Stimulated activated effector memory CD8-positive, alpha-beta T cell treated with anti-CD3 and anti-CD28 coated beads, Interleukin-12 subunit alpha, Interleukin-12 subunit beta, amount 100 ng/mL, for 72 hours (primary cell): ENCODE measurements at regions not wholly inside any gene's neighbourhood (a gene's known extent, or its start where the extent isn't known, plus 50 kb on each side); places are given as distances from the start of the nearest gene placed in this dataset.

ENCODE experiments used
- ATAC-seq: fragments of 150-1000 bp; cut with Tn5 transposase; 2 replicates; pipeline ENCODE4 v1.10.0; 2021
- DNase-seq, 2 donors: peaks; one replicate each; pipeline ENCODE4 v3.0.0; 2021 to 2022; ENCODE audit warnings: low spot score in 2 of 2
- H3K27ac Mint-ChIP-seq: one replicate; pipeline ENCODE4 v1.8.0; 2022; ENCODE audit warnings: mild to moderate bottlenecking, mixed read lengths
- H3K36me3 Mint-ChIP-seq: one replicate; pipeline ENCODE4 v1.8.0; 2022; ENCODE audit warnings: mild to moderate bottlenecking, mixed read lengths
- H3K4me1 Mint-ChIP-seq: one replicate; pipeline ENCODE4 v1.8.0; 2022; ENCODE audit warnings: mixed read lengths
- H3K4me3 Mint-ChIP-seq: one replicate; pipeline ENCODE4 v1.8.0; 2022; ENCODE audit warnings: mild to moderate bottlenecking, mixed read lengths
- H3K9me3 Mint-ChIP-seq: one replicate; pipeline ENCODE4 v1.8.0; 2022; ENCODE audit warnings: mixed read lengths

- no peak overlapping the region for H3K4me3 Mint-ChIP-seq
- H3K36me3 Mint-ChIP-seq, result peaks cover 9% of the 10 kb centered on the region
- H3K9me3 Mint-ChIP-seq, result peaks cover 6% of the 10 kb centered on the region
- H3K4me1 Mint-ChIP-seq, result no peaks in the 10 kb centered on the region
- DNase-seq, result no peak
- no peak for ATAC-seq
- peak overlapping the region; percentile 51 for H3K27ac Mint-ChIP-seq
These were observed 257.6 kb downstream of the ANKRD60 start for GRCh38 chr20:57970856-57971255.

GRCh38 chr20:57970116-57970515 lies 258.3 kb downstream of the ANKRD60 start:
- H3K9me3 Mint-ChIP-seq, result peaks cover 6% of the 10 kb centered on the region
- H3K36me3 Mint-ChIP-seq, result peaks cover 8% of the 10 kb centered on the region
- no peak overlapping the region for H3K4me3 Mint-ChIP-seq
- DNase-seq (no peak), ATAC-seq (no peak)
- peak overlapping the region; percentile 51 for H3K27ac Mint-ChIP-seq
- H3K4me1 Mint-ChIP-seq, result no peaks in the 10 kb centered on the region

- Mint-ChIP-seq H3K4me3 (no peak overlapping the region), H3K27ac (no peak overlapping the region), H3K4me1 (no peaks in the 10 kb centered on the region), H3K36me3 (no peaks in the 10 kb centered on the region), H3K9me3 (no peaks in the 10 kb centered on the region)
- DNase-seq (no peak), ATAC-seq (no peak)
These were observed 258.3 kb upstream of the PMEPA1 start for GRCh38 chr20:57968120-57968519.

- no peak for ATAC-seq
- no peaks in the 10 kb centered on the region for H3K9me3 Mint-ChIP-seq
- no peak overlapping the region for H3K27ac Mint-ChIP-seq
- H3K36me3 Mint-ChIP-seq, result no peaks in the 10 kb centered on the region
- no peak overlapping the region for H3K4me3 Mint-ChIP-seq
- H3K4me1 Mint-ChIP-seq, result no peaks in the 10 kb centered on the region
- no peak for DNase-seq
These were observed 257.5 kb upstream of the PMEPA1 start for GRCh38 chr20:57967364-57967763.

GRCh38 chr20:57966620-57967019 lies 256.8 kb upstream of the PMEPA1 start:
- Mint-ChIP-seq H3K9me3 (no peaks in the 10 kb centered on the region), H3K27ac (no peak overlapping the region), H3K36me3 (no peaks in the 10 kb centered on the region), H3K4me1 (no peaks in the 10 kb centered on the region), H3K4me3 (no peak overlapping the region)
- ATAC-seq, result no peak
- no peak for DNase-seq

GRCh38 chr20:57965441-57965840 lies 255.6 kb upstream of the PMEPA1 start:
- H3K9me3 Mint-ChIP-seq, result no peaks in the 10 kb centered on the region
- H3K4me1 Mint-ChIP-seq, result no peaks in the 10 kb centered on the region
- H3K36me3 Mint-ChIP-seq, result no peaks in the 10 kb centered on the region

GRCh38 chr20:57964011-57964862 lies 254.4 kb upstream of the PMEPA1 start:
- no peaks in the 10 kb centered on the region for H3K9me3 Mint-ChIP-seq
- no peak overlapping the region for H3K4me3 Mint-ChIP-seq
- DNase-seq, result no peak
- no peaks in the 10 kb centered on the region for H3K4me1 Mint-ChIP-seq
- no peaks in the 10 kb centered on the region for H3K36me3 Mint-ChIP-seq
- ATAC-seq, result no peak
- H3K27ac Mint-ChIP-seq, result no peak overlapping the region

More at GRCh38 chr20:57965441-57965840, 255.6 kb upstream of the PMEPA1 start:
- Mint-ChIP-seq H3K4me3 (no peak overlapping the region), H3K27ac (no peak overlapping the region)
- ATAC-seq (no peak), DNase-seq (no peak)

- ATAC-seq (no peak), DNase-seq (no peak)
- Mint-ChIP-seq H3K4me1 (no peaks in the 10 kb centered on the region), H3K9me3 (no peaks in the 10 kb centered on the region), H3K4me3 (no peak overlapping the region), H3K36me3 (no peaks in the 10 kb centered on the region), H3K27ac (no peak overlapping the region)
These were observed 251.2 kb upstream of the PMEPA1 start for GRCh38 chr20:57960803-57961575.

- H3K36me3 Mint-ChIP-seq, result no peaks in the 10 kb centered on the region
- no peaks in the 10 kb centered on the region for H3K4me1 Mint-ChIP-seq
- ATAC-seq, result no peak
These were observed 249.8 kb upstream of the PMEPA1 start for GRCh38 chr20:57959589-57959988.

GRCh38 chr20:57959018-57959417 lies 249.2 kb upstream of the PMEPA1 start:
- DNase-seq (no peak), ATAC-seq (no peak)
- H3K9me3 Mint-ChIP-seq, result no peaks in the 10 kb centered on the region
- H3K27ac Mint-ChIP-seq, result no peak overlapping the region
- H3K4me1 Mint-ChIP-seq, result no peaks in the 10 kb centered on the region
- no peak overlapping the region for H3K4me3 Mint-ChIP-seq
- H3K36me3 Mint-ChIP-seq, result no peaks in the 10 kb centered on the region

More at GRCh38 chr20:57959589-57959988, 249.8 kb upstream of the PMEPA1 start:
- DNase-seq, result no peak
- no peak overlapping the region for H3K27ac Mint-ChIP-seq
- no peak overlapping the region for H3K4me3 Mint-ChIP-seq
- no peaks in the 10 kb centered on the region for H3K9me3 Mint-ChIP-seq

GRCh38 chr20:57958050-57958420 lies 248.2 kb upstream of the PMEPA1 start:
- Mint-ChIP-seq H3K4me3 (no peak overlapping the region), H3K36me3 (no peaks in the 10 kb centered on the region), H3K4me1 (no peaks in the 10 kb centered on the region), H3K27ac (no peak overlapping the region), H3K9me3 (no peaks in the 10 kb centered on the region)
- ATAC-seq (no peak), DNase-seq (no peak)

GRCh38 chr20:57957411-57958049 lies 247.7 kb upstream of the PMEPA1 start:
- no peak for DNase-seq
- no peaks in the 10 kb centered on the region for H3K4me1 Mint-ChIP-seq
- no peak for ATAC-seq
- no peaks in the 10 kb centered on the region for H3K36me3 Mint-ChIP-seq
- no peaks in the 10 kb centered on the region for H3K9me3 Mint-ChIP-seq
- no peak overlapping the region for H3K27ac Mint-ChIP-seq
- H3K4me3 Mint-ChIP-seq, result no peak overlapping the region

GRCh38 chr20:57953638-57954037 lies 243.8 kb upstream of the PMEPA1 start:
- DNase-seq (no peak), ATAC-seq (no peak)
- H3K4me1 Mint-ChIP-seq, result no peaks in the 10 kb centered on the region
- H3K4me3 Mint-ChIP-seq, result no peak overlapping the region
- no peaks in the 10 kb centered on the region for H3K36me3 Mint-ChIP-seq
- no peaks in the 10 kb centered on the region for H3K9me3 Mint-ChIP-seq
- no peak overlapping the region for H3K27ac Mint-ChIP-seq

- no peaks in the 10 kb centered on the region for H3K9me3 Mint-ChIP-seq
- no peak overlapping the region for H3K4me3 Mint-ChIP-seq
- H3K4me1 Mint-ChIP-seq, result no peaks in the 10 kb centered on the region
- DNase-seq (no peak), ATAC-seq (no peak)
- H3K36me3 Mint-ChIP-seq, result no peaks in the 10 kb centered on the region
- no peak overlapping the region for H3K27ac Mint-ChIP-seq
These were observed 242.3 kb upstream of the PMEPA1 start for GRCh38 chr20:57952136-57952535.

GRCh38 chr20:57951549-57951948 lies 241.7 kb upstream of the PMEPA1 start:
- no peaks in the 10 kb centered on the region for H3K9me3 Mint-ChIP-seq
- H3K27ac Mint-ChIP-seq, result no peak overlapping the region
- H3K4me3 Mint-ChIP-seq, result no peak overlapping the region
- no peaks in the 10 kb centered on the region for H3K36me3 Mint-ChIP-seq
- no peaks in the 10 kb centered on the region for H3K4me1 Mint-ChIP-seq
- ATAC-seq (no peak), DNase-seq (no peak)
